Erythroblast (primary cell): ENCODE measurements at regions not wholly inside any gene's neighbourhood (a gene's known extent, or its start where the extent isn't known, plus 50 kb on each side); places are given as distances from the start of the nearest gene placed in this dataset.

ENCODE experiments used
- GATA1 ChIP-seq: IDR thresholded peaks from 2 replicates; pipeline ENCODE4 v1.6.1; 2011; ENCODE audit warnings: low read depth, mild to moderate bottlenecking, control low read depth, low read length, moderate library complexity
- POLR2A ChIP-seq: IDR thresholded peaks from 2 replicates; pipeline ENCODE4 v1.6.1; 2011; ENCODE audit warnings: mild to moderate bottlenecking, low read length

- no peak for TF ChIP-seq POLR2A
- no peak for TF ChIP-seq GATA1
Observed at GRCh38 chr6:11288065-11288464, 55.6 kb upstream of the NEDD9 start.
